Fibroblast of upper back skin (primary cell): ENCODE measurements at regions not wholly inside any gene's neighbourhood (a gene's known extent, or its start where the extent isn't known, plus 50 kb on each side); places are given as distances from the start of the nearest gene placed in this dataset.

Experiments
- DNase-seq: peaks from one replicate; pipeline ENCODE4 v3.0.0-alpha.2; 2013

DNA sequence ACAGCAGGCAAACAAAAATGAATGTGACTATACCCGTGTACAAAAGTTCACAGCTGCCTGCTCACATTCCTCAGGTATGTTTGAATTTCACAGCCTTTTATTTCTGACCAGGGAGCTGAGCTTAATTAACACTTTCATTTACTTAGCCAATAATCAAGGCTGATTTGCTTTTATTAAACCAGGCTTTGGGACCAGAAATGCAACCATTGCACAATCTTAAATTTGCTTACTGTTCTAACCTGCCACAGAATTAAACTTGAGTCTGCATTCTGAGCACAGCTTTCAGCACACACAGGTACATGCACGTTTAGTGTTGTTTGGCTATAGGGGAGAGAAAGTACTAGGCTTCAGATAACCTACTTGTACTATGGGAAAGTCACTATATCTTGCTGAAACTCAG, 372.4 kb upstream of the ATP5MC3 start:
- no peak for DNase-seq

DNA sequence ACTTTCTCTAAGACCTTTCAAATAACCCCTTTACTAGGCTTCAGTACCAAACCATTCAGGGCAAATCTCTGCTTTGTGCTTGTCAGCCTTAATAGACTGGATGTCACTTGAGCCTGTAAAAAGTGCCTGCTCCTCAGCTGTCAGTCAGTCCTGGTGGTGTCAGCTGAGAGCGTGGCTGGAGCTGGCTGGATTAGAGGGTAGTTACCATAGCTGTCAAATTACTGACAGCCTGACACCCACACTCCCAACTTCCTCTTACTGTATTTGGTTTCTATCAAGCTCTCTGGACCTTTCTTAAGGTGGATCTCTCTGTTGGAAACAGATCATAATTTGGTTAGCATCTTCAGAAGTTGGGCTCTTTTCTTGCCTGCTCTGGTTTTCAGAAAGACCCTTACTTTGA, 371.4 kb upstream of the ATP5MC3 start:
- DNase-seq: no peak

DNA sequence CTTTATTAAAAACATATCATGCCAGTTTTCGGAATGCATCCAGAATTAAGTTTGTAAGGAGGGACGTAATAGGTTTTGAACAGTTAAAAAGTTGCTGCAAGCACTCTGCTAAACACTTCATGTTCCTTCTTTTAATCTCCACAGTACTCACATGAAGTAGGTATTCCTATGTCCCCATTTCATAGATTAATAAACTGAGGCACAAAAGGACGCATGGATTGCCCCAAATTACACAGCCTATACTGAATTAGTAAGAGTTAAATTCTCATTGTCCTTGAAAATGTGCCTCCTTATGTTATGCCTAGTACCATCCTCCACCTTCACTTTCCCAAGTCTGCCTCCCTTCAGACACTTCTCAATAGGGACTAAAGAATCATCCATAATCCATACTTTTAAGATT, 358.9 kb upstream of the ATP5MC3 start:
- DNase-seq: no peak

DNA sequence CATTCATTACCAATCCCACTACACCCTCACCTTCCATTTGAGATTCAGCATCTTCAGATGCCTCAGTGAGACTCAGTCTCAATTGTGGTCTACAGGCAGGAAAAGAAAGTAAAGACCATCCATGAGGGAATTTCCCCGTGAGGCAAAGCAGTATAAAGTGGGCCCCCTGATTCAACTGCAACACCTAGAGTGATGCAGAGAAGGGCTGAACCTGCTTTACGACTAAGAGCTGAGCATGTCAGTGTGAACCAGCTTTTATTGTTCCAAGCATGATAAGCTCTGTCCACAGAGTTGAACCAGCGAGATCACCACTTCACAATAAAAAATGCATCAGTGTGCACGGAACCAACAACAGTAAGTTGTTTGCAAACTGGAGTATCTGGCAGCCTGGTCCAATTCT, 357.6 kb upstream of the ATP5MC3 start:
- no peak for DNase-seq

DNA sequence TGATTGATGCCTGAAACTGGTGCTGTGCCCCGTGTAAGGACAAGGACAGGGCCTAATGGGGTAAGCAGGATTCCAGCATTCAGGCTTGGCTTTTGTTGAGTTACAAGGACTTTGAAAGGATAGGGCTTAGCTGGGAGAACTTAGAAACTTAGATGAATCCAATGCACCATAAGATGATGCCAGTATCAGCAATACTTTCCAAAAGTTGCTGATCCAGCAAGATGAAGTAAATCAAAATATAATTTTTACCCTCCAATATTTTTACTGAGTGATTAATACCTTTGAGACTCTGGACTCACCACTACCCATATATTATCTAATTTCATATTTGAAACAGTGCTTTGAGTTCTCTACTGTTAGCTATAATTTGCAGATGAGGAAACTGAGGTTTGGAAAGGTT, 354.5 kb upstream of the ATP5MC3 start:
- no peak for DNase-seq

DNA sequence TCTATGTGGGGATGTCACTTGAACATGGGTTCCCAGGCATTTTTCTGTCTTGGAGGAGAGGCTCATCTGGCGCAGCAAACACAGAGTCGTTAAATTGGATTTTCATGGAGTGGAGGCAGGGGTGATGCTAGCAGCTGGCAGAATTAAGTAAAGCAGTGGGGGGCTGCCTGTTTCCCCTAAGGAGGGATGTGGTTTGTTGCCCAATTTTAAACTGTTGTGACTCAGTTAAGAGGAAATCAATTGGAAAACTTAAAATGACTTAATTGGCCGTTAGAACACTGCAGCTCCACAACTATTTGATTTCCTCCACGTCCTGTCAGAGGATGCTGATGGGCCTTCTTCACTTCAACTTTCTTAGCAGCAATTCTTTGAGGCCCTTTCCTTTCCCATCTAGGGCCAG, 354.1 kb upstream of the ATP5MC3 start:
- DNase-seq: no peak

DNA sequence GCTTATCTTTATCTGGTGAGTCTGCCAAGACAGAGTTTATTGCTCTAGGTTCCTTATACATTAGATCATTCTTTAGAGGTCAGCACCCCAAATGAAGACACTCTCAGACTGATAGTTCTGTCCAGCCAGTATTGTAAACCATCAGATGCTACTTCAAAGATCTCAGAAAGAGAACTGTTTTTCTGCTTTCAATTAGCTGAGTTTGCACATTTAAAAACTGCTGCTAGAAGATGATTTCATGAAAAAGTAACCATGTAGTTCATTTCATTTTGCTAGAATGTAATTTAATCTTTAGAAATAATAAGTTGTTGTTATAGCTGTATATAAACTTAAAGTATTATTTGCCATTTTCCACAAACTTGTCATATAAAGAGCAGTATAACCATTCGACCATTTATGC, 344.5 kb upstream of the ATP5MC3 start:
- DNase-seq: no peak

DNA sequence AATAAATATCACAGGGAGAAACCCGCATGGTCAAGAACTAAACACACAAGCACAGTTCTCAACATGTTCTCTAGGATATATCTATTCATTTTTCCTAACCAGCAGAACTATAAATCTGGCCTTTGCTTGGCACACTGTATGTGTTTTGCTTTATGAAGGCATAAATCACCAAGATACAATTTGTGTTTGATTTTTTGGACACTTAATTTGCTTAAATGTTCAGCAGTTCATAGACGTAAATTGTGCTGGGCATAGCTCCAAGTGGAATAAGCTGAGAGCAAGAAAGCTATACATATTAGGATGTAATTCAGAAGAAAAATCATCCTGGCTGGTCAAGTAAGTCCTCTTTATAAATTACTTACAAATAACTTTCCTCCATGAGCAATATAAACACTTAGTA, 341.5 kb upstream of the ATP5MC3 start:
- DNase-seq: no peak

DNA sequence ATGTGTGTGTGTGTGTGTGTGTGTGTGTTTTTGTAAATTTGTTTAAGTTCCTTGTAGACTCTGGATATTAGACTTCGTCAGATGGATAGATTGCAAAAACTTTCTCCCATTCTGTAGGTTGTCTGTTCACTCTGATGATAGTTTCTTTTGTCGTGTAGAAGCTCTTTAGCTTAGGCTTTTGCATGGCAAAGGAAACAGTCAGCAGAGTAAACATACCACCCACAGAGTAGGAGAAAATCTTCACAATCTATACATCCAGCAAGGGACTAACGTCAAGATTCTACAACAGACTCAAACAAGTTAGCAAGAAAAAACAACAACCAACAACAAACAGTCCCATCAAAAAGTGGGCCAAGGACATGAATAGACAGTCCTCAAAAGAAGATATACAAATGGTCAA, 336.7 kb upstream of the ATP5MC3 start:
- DNase-seq: no peak

DNA sequence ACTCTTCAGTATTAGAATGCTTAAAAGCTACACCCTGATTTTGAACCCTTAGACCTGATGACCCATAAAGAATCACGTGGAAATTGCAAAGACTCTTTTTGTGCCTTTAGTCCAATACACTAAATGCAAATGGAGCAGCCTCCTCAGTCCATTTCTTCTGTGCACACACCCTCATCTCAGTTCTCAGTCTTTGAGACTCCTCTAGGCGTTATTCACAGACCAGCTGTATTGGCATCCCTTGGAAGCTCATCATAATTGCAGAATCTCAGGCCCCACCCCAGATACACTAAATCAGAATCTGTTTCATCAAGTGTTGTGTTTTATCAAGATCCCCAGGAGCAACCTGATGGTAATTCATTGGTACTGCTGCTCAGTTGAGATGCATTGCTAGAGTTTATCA, 335.0 kb upstream of the ATP5MC3 start:
- DNase-seq: no peak

DNA sequence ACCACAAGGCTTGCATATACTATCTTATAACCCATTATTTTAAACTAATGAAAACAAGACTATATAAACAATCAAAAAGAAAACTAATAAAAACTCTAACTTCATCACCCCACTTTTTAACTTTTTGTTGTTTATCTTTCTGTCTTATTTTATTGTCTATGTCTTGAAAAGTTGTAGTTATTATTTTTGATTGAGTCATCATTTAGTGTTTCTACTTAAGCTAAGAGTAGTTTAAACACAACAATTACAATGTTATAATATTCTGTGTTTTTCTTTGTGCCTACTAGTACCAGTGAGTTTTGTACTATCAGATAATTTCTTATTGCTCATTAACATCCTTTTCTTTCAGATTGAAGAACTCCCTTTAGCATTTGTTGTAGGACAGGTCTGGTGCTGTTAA, 318.7 kb upstream of the ATP5MC3 start:
- no peak for DNase-seq

DNA sequence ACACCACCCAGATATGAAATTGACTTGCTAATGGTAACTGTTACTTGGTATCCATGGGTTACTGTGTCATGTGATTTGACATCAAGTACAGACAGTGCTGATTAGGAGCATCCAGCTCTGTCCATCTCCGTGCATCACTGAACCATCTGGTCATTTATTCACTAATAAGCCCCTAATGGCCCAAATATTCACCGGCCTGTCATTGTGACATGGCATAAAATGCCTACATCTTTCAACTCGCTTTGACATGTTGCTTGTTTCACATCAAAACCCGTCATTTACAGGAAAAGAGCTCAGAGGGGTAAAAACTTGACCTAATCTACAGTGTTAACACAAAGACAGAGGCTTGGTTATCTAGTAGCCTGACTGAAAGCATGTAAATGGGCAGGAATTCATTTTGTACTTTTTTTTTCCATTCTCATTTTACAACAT, 308.9 kb upstream of the ATP5MC3 start:
- DNase-seq: no peak

DNA sequence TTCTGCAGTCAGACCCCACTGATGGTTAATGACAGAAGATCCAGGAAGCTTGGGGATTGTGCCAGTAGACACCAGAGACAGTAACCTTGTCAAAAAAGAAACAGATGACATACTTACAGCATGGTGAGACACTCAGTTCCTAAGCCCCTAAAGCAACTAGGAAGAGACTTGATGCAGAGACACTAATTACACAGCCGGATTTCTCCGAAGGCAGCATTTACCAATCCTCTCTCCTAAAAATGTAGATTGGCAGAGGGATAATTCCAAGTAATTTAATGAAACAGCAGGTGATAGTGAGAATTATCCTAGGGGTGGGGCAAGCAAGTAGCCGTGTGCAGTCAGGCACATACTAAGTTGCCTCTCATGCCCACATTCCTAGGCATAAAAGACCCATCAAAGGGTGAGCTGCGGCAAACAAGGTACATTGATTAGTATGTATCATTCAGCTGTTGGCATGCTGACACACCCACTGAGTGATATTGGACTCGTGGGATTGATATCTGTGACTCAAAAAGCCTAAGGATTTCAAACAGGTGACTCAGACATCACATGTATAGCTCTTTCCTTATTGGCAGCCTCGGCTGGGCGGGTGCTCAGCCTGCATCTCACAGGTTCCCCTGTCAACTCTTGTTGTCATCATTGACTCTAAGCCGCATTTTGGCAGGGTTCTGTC, 296.7 kb upstream of the ATP5MC3 start:
- DNase-seq: no peak

DNA sequence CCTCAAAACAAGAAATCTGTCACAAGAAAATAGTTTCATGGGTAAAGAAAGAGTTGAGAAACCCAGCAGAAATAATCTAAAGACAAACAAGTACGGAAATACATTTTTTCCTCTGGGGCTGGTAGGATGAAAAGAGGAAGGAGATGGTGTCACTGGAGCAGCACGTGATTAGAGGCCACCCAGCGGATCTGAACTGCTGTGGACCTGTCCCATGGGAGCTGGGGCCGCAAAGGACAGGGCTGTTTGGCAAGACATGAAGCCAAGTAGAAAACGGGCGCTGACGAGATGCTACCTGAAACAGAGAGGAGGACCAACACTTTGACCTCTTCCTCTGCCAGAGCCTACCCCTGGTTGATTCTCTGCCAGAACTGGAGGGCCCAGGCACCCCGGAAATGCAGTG, 295.4 kb upstream of the ATP5MC3 start:
- no peak for DNase-seq

DNA sequence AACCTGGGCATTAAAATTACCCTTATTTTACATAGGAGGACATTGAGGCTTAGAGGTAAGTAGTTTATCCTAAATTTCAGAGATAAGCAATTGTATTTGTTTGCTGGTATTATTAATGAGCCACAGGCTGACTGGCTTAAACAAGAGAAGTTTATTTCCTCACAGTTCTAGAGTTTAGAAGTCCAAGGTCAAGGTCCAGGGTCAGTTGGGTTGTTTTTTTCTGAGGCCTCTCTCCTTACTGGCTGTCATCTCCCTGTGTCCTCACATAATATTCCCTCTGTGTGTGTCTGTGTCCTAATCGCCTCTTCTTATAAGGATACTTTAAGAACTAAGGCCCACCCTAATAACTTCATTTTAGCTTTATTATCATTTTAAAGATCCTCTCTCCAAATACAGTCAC, 294.9 kb upstream of the ATP5MC3 start:
- no peak for DNase-seq

DNA sequence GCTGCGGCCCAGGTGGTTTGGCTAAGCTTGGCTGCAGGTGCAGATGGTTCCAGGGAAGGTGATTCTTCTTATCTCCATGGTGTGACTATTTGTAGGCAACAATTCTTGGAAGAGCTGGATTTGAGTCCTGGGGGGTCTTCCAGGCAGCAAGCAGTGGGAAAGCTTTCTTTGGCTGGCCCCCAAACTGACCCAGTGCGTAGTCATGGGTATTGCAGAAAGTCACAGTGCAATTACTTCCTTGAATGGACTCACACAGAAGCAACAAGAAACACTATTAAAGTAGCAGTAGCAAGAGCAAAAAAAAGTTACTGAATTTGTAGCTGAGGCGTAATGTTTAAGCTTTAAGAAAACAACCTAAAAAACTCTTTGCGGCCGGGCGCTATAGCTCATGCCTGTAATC, 293.6 kb upstream of the ATP5MC3 start:
- DNase-seq: no peak

DNA sequence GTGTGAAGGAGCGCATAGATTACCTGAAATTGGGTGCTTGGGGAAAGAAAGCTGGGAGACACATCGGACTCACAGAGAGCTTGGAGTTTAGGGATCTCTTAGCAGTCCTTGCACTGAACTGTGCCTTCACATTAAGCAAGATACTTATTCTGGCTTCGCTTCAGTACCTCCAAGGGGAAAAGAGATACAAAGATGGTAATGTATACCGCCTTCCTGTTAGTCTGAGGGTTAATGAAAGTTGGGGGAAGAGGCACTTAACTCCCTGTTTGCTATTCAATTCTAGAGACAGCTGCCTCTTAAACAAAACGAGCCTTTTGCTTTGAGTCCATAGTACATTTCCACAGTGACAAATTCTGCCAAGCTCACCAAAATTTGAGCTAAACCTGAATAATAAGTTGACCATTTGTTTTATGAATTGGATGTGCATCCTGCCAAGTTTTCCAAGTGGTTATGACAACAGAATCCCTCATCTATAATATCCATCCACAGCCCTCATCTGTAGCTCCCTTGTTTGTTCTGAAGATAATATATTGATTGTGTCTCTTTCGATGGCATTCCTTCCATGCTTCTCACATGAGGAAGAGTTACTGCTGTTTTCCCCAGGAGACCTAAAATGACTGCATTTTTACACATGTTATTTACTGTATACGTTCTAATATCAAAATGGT, 287.1 kb upstream of the ATP5MC3 start:
- no peak for DNase-seq

DNA sequence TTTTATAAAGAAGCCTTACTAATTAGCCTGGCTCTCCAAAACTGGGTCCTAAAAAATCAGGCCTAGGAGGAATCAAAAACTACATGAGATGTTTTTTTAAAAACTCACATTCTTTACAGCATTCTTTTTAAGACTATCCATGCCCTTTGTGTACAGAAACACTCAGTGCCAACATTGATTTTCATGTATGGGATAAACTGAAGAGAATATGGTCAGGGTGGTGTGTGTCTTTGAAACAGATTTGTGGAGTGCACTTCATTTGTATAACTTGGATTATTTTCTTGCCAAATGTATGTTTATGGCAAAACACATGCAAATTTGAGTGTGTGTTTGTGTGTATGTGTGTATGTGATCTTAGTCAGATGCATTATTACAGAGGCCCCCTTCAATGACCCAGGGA, 283.6 kb upstream of the ATP5MC3 start:
- DNase-seq: no peak

DNA sequence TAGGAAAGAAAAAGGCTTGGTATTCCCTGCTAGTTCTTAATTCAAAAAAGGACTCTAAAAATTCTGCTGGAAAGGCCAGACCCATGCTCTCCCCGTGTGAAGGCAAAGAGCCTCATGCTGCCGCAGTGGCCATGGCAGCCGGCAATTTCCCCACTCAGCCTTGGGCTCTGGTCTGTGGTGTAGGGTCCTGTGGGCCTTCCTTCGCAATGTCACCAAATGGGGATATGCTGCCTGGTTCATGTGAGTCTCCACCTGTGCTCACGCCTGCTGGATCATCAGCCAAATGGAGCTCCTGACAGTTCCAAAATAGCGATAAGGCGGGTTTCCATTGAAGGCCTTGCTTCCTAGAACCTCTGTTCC, 282.8 kb upstream of the ATP5MC3 start:
- no peak for DNase-seq

DNA sequence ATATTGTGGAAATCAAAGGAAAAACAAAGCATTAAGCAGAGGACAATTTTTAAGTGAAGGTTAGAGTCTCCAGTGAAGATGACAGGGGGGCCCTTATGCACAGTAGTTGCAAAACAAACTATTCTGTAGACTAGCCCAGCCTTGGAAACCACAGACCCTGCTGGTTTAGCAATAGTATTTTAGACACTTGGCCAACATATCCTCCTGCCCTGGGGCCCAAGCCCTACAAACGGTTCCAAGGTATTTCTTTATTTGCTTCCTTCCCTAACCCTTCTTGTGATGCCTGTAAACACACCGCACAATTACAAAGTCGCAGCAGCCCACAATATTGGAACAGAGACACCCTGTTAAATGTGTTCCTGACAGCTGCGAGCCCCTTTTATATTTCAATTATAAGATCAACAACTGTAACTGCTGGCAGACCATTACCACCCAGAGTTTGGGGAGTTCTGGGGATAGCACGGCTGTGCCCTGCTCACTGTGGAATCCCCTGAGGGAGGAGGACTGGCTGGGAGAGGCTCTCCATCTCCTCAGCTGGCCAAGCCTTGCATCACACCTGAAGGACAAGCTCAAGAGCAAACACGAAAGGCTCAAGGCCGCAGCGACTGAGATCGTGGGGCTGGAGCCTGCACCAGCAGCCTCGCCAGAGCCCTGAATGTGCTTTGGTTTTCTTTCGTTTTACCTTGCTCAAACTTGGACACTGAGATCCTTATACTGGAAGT, 282.2 kb upstream of the ATP5MC3 start:
- DNase-seq: no peak

DNA sequence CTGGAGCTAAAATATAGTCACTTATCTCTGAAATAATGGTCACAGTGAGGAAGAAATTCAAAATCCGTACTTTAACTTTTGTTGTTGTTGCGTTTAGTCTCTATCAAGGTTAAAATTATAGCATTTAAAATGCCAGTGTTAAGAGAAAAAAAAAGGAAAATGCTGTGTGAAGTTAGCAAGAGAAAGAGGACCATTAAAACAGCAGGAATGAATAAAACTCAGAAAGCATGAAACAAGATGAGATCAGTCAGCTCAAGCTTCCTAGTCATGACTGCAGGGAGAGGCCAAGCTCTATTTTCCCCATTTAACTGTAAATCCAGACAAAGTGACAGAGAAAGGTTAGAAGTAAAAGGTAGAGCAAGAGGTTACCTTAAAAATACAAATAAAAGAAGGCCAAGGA, 281.7 kb upstream of the ATP5MC3 start:
- no peak for DNase-seq

DNA sequence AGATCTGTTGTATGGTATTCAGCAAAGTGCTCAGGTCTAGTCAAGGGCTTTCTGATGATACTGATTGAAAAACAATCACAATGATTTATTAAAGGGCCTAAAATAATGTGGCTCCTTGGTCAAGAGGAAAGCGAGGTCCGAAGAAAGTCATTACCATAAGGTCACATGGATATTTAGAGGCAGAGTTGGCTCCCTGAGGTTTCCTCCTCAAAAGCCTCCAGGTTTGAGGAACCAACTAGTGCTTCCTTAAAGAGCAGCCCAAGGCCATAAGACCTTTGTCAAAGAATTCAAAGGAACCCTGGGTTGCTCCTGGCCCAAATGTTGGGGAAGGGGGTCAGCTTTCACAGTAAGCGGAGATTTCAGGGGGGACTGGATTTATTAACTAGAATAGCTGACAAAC, 280.7 kb upstream of the ATP5MC3 start:
- DNase-seq: no peak

DNA sequence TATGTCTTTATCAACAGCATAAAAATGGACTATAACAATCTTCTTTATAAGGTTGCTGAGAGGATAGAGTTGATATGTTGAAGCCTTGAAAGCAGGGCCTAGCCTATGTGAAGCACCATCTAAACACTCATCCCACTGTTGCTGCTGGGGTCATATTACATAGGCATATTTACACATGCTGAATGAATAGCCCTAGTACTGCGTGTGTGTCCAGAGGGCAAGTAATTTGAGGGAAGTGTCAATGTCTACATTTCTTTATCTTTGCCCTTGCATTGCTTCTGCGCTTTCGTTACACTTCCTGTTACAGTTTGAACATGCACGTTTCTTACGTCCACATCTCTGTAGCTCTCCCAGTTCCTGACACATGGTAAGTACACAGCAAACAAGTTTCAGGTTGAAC, 280.3 kb upstream of the ATP5MC3 start:
- DNase-seq: no peak

DNA sequence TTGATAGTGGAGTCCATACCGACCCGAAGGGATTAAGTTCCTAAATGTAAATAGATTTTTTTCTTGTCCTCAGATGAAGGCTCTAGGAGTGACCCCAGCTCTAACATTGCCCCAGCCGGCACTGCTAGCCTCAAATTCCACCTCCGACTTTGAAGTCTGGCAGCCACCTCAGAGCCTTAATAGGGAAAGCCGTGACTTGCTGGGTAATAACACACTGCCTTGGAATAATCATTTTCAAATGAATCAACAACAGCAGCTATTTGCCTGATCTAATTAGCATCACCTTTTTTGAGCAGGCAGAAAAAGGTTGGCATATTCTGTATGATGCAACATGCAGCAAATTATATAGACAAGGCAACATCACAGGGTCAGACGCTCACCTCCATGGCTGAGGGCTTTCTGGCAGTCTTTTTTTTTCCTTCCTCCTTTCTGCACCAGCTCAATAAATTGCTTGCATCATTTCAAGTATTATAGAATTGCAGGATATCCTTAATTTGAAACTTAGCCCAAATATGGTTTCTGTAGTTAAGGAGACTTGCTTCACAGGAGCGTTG, 276.5 kb upstream of the ATP5MC3 start:
- DNase-seq: no peak
